ENCODE measurements at regions not wholly inside any gene's neighbourhood (a gene's known extent, or its start where the extent isn't known, plus 50 kb on each side); places are given as distances from the start of the nearest gene placed in this dataset.

DNA sequence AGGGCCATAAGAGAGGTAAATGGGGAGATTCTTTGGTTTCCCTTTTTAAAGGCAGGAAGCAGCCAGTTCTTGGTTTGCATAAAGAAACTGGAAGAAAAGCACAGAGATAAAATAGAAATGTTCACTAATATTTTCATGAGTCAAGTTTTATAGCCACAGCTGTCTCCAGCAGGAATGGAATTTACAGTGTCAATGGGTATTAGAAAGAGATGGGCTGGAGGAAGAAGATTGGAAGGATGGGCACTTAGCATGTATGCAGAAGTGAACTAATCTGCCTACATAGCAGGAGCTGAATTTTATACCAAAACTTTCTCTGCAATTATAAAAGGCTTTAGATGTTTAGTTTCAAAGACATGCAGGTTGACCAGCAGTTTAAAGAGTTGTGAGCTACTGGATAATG, 521.9 kb upstream of the GOLIM4 start:
- Histone ChIP-seq H3K27me3 (ENCODE audit: control insufficient read depth, insufficient read depth, low read length) (no peaks in the 10 kb centered on the region), H3K9me3 (ENCODE audit: control insufficient read depth, low read length) (no peaks in the 10 kb centered on the region), H3K4me1 (ENCODE audit: control insufficient read depth, insufficient read depth, low read length) (no peaks in the 10 kb centered on the region), H3K9ac (ENCODE audit: low read length) (no peak overlapping the region), H3K36me3 (ENCODE audit: control insufficient read depth, insufficient read depth, low read length) (no peaks in the 10 kb centered on the region), H3K4me3 (ENCODE audit: low read length) (no peak overlapping the region)

DNA sequence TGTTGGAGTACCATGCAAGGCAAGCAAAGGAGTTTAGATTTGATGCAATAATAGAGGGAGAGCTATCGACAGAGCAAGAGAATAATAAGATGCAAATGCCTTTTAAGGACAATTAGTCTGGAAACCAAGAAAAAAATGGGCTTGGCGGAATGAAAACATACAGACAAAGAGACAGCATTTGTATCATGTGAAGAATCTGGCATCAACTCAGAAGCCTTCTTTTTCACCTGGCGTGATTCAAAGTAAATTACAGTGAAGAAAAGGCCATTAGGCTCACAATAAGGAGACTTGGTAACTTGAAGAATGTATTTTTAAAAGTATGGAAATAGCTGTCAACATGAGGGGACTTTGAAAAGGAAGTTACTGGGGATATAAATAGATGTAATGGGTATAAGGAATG, 521.2 kb upstream of the GOLIM4 start:
- no peak overlapping the region for H3K4me3 ChIP-seq (ENCODE audit: low read length)

DNA sequence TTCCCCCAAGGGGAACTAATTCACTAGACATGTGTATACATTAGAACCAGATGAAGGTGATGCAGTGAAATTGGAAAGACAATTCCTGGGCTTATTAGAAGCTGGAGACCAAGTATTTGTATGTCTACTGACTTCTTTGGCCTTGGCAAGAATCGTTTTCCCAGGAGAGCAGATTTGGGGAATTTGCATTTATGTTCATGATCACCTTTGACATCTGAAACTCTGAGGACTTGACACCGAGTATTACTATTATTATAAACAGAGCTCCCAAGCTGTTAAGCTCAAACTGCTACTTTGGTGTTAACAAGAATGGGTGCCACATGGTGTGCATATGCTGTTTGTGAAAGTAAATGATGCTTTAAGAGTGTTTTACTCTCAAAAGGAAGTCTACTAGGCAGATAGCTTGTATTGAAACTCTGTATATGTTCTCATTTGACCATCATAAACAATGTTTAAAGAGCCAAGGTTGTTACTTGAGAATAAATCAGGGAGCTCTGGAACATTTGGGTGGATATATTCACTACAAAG, 519.8 kb upstream of the GOLIM4 start:
- Histone ChIP-seq H3K4me3 (ENCODE audit: low read length) (no peak overlapping the region), H3K27me3 (ENCODE audit: control insufficient read depth, insufficient read depth, low read length) (no peaks in the 10 kb centered on the region), H3K9me3 (ENCODE audit: control insufficient read depth, low read length) (no peaks in the 10 kb centered on the region), H3K36me3 (ENCODE audit: control insufficient read depth, insufficient read depth, low read length) (no peaks in the 10 kb centered on the region), H3K4me1 (ENCODE audit: control insufficient read depth, insufficient read depth, low read length) (no peaks in the 10 kb centered on the region), H3K9ac (ENCODE audit: low read length) (no peak overlapping the region)

More for the DNA sequence above, 521.2 kb upstream of the GOLIM4 start:
- Histone ChIP-seq H3K36me3 (ENCODE audit: control insufficient read depth, insufficient read depth, low read length) (no peaks in the 10 kb centered on the region), H3K27me3 (ENCODE audit: control insufficient read depth, insufficient read depth, low read length) (no peaks in the 10 kb centered on the region), H3K4me1 (ENCODE audit: control insufficient read depth, insufficient read depth, low read length) (no peaks in the 10 kb centered on the region), H3K9ac (ENCODE audit: low read length) (no peak overlapping the region), H3K9me3 (ENCODE audit: control insufficient read depth, low read length) (no peaks in the 10 kb centered on the region)

DNA sequence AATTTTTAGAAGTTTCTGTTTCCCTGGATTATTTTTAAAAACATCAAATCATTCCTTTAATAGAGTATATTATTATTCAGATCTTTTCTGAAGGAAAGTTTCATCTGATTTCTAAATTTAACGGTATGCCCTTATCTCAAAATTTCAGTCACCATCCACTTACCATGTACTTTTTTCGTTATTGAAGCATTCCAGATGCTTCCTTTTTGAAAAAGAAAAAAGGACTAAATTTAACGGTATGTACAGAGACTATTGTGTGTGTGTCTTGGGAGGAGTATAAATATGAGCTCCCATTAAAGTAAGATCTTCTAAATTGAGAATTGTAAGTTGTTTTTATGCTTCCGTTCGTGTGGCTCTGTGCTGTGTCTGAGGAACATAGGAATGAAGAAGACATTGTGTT, 517.4 kb upstream of the GOLIM4 start:
- H3K9me3 ChIP-seq (ENCODE audit: control insufficient read depth, low read length): no peaks in the 10 kb centered on the region
- no peaks in the 10 kb centered on the region for H3K4me1 ChIP-seq (ENCODE audit: control insufficient read depth, insufficient read depth, low read length)
- H3K4me3 ChIP-seq (ENCODE audit: low read length): no peak overlapping the region
- no peaks in the 10 kb centered on the region for H3K36me3 ChIP-seq (ENCODE audit: control insufficient read depth, insufficient read depth, low read length)
- no peaks in the 10 kb centered on the region for H3K27me3 ChIP-seq (ENCODE audit: control insufficient read depth, insufficient read depth, low read length)
- no peak overlapping the region for H3K9ac ChIP-seq (ENCODE audit: low read length)

DNA sequence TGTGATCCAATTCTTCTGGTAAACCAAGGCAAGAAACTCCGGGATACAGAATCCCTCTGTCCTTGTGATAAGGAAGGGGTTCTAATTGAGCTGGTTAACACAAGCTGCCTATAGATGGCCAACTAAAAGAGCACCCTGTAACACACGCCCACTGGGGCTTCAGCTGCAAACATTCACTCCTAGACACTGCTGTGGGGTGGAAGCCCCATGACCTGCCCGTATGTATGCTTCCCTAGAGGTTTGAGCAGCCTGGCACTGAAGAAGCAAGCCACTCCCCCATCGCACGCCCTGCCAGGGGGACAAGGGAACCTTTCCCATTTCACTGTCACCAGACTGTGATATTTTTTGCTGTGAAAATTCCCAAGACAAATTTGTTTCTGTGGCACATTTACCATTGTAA, 516.9 kb upstream of the GOLIM4 start:
- no peaks in the 10 kb centered on the region for H3K27me3 ChIP-seq (ENCODE audit: control insufficient read depth, insufficient read depth, low read length)
- no peaks in the 10 kb centered on the region for H3K4me1 ChIP-seq (ENCODE audit: control insufficient read depth, insufficient read depth, low read length)
- H3K4me3 ChIP-seq (ENCODE audit: low read length): no peak overlapping the region
- no peak overlapping the region for H3K9ac ChIP-seq (ENCODE audit: low read length)
- no peaks in the 10 kb centered on the region for H3K36me3 ChIP-seq (ENCODE audit: control insufficient read depth, insufficient read depth, low read length)
- H3K9me3 ChIP-seq (ENCODE audit: control insufficient read depth, low read length): no peaks in the 10 kb centered on the region

DNA sequence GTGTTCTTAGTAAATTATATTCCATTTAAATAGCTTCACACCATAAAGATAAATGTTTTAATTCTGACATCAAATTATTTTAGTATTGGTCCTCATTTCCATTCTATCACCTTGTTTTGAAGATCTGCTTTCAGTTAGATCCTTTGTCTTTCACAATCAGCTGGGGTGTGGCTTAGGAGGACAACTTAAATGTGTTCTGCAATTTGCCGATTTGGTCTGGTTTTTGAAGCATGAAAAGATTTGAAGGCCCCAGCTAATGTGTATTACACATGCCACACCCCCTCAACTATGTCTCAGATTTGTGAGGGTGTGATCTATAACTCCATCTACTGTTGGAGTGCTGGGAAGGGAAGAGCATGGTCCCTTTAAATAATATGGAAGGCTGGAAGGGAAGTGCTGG, 516.1 kb upstream of the GOLIM4 start:
- H3K4me3 ChIP-seq (ENCODE audit: low read length): no peak overlapping the region
- H3K9ac ChIP-seq (ENCODE audit: low read length): no peak overlapping the region
- H3K36me3 ChIP-seq (ENCODE audit: control insufficient read depth, insufficient read depth, low read length): no peaks in the 10 kb centered on the region
- H3K9me3 ChIP-seq (ENCODE audit: control insufficient read depth, low read length): no peaks in the 10 kb centered on the region
- H3K4me1 ChIP-seq (ENCODE audit: control insufficient read depth, insufficient read depth, low read length): no peaks in the 10 kb centered on the region
- no peaks in the 10 kb centered on the region for H3K27me3 ChIP-seq (ENCODE audit: control insufficient read depth, insufficient read depth, low read length)

DNA sequence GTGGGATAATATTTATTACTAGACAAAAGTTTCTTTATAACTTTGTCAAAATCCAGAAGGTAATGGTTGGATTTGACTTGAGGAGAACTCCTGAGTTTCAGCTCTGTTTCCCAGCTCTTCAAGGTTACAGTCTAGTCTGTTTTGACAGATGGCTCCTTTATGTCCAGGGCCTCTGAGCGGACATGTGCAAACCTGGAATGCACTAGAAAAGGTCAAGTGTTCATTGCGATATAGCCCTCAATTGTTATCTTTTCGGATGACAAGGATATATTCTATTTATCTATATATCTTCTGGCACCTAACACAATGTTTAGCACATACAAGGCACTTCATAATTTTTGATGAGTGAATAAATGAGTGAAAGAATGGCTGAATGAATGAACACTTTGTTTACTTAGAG, 513.2 kb upstream of the GOLIM4 start:
- H3K9me3 ChIP-seq (ENCODE audit: control insufficient read depth, low read length): no peaks in the 10 kb centered on the region
- no peaks in the 10 kb centered on the region for H3K36me3 ChIP-seq (ENCODE audit: control insufficient read depth, insufficient read depth, low read length)
- H3K4me3 ChIP-seq (ENCODE audit: low read length): no peak overlapping the region
- no peak overlapping the region for H3K9ac ChIP-seq (ENCODE audit: low read length)
- no peaks in the 10 kb centered on the region for H3K4me1 ChIP-seq (ENCODE audit: control insufficient read depth, insufficient read depth, low read length)
- no peaks in the 10 kb centered on the region for H3K27me3 ChIP-seq (ENCODE audit: control insufficient read depth, insufficient read depth, low read length)

DNA sequence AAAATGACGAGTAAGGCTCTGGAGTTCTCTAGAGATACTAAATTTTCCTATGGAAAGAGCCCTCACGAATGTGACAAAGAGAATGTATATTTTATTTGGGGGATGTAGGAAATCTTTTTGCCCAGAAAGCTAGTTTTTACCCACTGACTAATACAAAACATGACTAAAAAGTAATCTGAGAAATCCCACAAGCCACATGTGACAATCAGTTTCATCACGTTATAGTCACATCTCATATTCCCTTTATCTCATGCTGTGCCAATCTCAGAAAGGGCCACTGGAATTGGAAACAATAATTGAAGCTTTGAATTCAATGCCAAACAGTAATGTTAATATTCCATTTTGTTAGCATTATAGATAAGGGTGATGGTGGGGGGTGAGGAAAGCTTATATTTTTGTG, 509.0 kb upstream of the GOLIM4 start:
- H3K36me3 ChIP-seq (ENCODE audit: control insufficient read depth, insufficient read depth, low read length): no peaks in the 10 kb centered on the region
- no peaks in the 10 kb centered on the region for H3K9me3 ChIP-seq (ENCODE audit: control insufficient read depth, low read length)
- H3K27me3 ChIP-seq (ENCODE audit: control insufficient read depth, insufficient read depth, low read length): no peaks in the 10 kb centered on the region
- no peaks in the 10 kb centered on the region for H3K4me1 ChIP-seq (ENCODE audit: control insufficient read depth, insufficient read depth, low read length)
- no peak overlapping the region for H3K4me3 ChIP-seq (ENCODE audit: low read length)
- H3K9ac ChIP-seq (ENCODE audit: low read length): no peak overlapping the region

DNA sequence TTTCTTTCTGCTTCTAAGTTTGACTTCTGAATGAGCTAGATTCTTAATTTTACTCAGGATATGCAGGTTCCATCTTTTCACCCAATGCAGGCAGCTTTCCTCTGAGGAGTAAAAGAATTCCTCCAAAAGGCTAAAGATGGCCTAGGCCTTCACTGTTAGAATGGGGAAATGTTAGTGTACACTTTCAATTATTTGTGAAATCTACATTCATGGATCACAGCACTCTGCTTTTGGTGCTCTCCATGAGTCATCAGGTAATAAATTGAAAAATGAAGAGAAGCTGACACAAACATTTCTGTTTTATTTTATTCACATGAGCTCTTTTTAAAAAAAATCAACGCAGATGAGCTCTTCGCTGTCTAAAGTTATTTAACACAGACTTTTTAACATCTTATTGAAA, 502.5 kb upstream of the GOLIM4 start:
- H3K36me3 ChIP-seq (ENCODE audit: control insufficient read depth, insufficient read depth, low read length): no peaks in the 10 kb centered on the region
- no peak overlapping the region for H3K4me3 ChIP-seq (ENCODE audit: low read length)
- H3K9me3 ChIP-seq (ENCODE audit: control insufficient read depth, low read length): no peaks in the 10 kb centered on the region
- H3K27me3 ChIP-seq (ENCODE audit: control insufficient read depth, insufficient read depth, low read length): no peaks in the 10 kb centered on the region
- no peaks in the 10 kb centered on the region for H3K4me1 ChIP-seq (ENCODE audit: control insufficient read depth, insufficient read depth, low read length)
- no peak overlapping the region for H3K9ac ChIP-seq (ENCODE audit: low read length)

DNA sequence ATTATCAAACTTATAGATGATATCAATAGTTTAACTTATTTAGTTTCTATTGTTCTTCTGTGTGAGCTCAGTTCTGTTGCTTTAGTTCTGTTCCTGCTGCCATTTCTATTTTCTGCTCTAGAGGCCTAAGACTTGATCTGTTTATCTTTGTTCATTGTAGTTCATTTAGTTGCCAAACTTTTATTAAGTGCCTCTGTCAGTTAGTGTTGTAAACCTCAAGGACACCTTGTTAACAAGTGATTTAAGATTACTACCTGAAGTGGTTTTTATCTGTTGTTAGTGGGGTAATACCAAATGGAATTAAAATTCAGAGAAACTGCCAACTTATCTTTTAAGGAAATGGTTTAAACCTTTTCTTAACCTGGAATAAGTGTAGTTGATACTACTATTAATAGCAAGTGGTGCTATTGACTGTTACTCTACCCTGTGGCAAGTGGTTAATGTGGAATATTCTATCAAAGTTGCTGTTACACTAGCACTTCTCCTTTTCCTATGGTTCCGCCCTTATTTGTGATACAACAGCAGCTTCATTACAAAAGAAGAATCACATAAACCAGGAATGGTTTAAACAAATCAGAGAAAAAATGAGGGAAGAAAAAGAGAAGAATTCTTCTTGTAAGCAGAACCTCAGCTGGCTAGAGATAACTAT, 500.6 kb upstream of the GOLIM4 start:
- no peaks in the 10 kb centered on the region for H3K27me3 ChIP-seq (ENCODE audit: control insufficient read depth, insufficient read depth, low read length)
- H3K9me3 ChIP-seq (ENCODE audit: control insufficient read depth, low read length): no peaks in the 10 kb centered on the region
- no peak overlapping the region for H3K9ac ChIP-seq (ENCODE audit: low read length)
- no peaks in the 10 kb centered on the region for H3K4me1 ChIP-seq (ENCODE audit: control insufficient read depth, insufficient read depth, low read length)
- H3K36me3 ChIP-seq (ENCODE audit: control insufficient read depth, insufficient read depth, low read length): no peaks in the 10 kb centered on the region
- H3K4me3 ChIP-seq (ENCODE audit: low read length): no peak overlapping the region

DNA sequence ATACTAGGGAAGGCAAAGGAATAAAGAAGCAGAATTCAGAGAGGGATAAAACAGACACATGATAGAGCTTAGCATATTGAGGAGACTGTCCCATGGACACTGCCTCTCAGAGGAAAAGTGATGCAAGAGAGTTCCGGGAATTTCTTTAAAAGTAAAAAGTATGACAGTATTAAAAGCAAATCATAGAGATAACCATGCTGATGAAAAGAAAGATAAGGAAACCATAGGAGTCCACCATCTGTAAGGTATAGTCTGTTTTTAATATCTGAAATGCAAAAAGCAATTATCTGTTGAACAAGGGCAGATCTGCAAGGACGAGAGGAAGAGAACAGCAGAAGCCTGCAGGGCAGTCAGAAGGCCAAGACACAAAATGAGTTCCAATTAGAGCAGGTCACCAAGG, 495.9 kb upstream of the GOLIM4 start:
- Histone ChIP-seq H3K9me3 (ENCODE audit: control insufficient read depth, low read length) (no peaks in the 10 kb centered on the region), H3K4me3 (ENCODE audit: low read length) (no peak overlapping the region), H3K4me1 (ENCODE audit: control insufficient read depth, insufficient read depth, low read length) (no peaks in the 10 kb centered on the region), H3K36me3 (ENCODE audit: control insufficient read depth, insufficient read depth, low read length) (no peaks in the 10 kb centered on the region), H3K9ac (ENCODE audit: low read length) (no peak overlapping the region), H3K27me3 (ENCODE audit: control insufficient read depth, insufficient read depth, low read length) (no peaks in the 10 kb centered on the region)

DNA sequence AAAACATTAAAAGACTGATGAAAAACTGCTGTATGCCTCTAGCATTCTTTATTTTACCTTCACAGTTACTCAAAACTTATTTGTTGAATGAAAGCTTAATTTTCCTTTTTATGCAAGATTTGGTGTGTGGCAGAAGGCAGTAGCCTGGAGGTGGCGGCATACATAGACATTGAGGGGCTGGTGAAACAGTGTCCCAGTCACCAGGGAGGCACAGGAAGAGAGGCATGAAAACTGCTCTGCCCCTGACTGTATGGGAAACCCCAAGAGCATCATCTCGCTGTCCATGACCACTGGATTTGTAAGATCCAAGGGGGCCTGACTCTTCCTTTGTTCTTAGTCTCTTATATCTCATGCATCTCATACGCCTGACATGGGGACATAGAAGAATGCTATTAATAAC, 493.7 kb upstream of the GOLIM4 start:
- Histone ChIP-seq H3K9me3 (ENCODE audit: control insufficient read depth, low read length) (no peaks in the 10 kb centered on the region), H3K4me1 (ENCODE audit: control insufficient read depth, insufficient read depth, low read length) (no peaks in the 10 kb centered on the region), H3K27me3 (ENCODE audit: control insufficient read depth, insufficient read depth, low read length) (no peaks in the 10 kb centered on the region), H3K4me3 (ENCODE audit: low read length) (no peak overlapping the region), H3K36me3 (ENCODE audit: control insufficient read depth, insufficient read depth, low read length) (no peaks in the 10 kb centered on the region), H3K9ac (ENCODE audit: low read length) (no peak overlapping the region)

DNA sequence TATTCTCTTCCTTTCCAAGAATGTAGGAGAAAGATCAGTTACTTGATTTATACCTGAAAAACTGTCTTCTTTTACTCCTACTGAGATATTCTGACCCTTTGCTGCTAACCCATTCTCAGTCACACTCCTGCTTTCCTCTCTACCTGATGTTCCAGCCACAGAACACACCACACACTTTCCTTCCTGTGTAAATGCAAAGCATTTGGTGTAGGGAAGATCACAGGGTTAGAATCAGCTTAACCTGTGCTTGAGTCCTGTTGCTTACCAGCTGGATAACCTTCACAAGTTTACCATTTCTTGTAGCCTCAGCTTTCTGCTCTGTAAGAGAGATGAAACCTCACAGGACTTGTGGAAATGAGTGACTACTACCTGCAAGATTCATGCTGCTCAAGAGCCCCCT, 489.8 kb upstream of the GOLIM4 start:
- H3K4me1 ChIP-seq (ENCODE audit: control insufficient read depth, insufficient read depth, low read length): no peaks in the 10 kb centered on the region
- no peaks in the 10 kb centered on the region for H3K9me3 ChIP-seq (ENCODE audit: control insufficient read depth, low read length)
- H3K4me3 ChIP-seq (ENCODE audit: low read length): no peak overlapping the region
- no peaks in the 10 kb centered on the region for H3K27me3 ChIP-seq (ENCODE audit: control insufficient read depth, insufficient read depth, low read length)
- H3K36me3 ChIP-seq (ENCODE audit: control insufficient read depth, insufficient read depth, low read length): no peaks in the 10 kb centered on the region
- H3K9ac ChIP-seq (ENCODE audit: low read length): no peak overlapping the region
